SK-N-SH (cell line): ENCODE measurements at regions not wholly inside any gene's neighbourhood (a gene's known extent, or its start where the extent isn't known, plus 50 kb on each side); places are given as distances from the start of the nearest gene placed in this dataset.

Experiments
- CTCF ChIA-PET: fragments of 300-600, 350-600 bp; formaldehyde crosslinking; extraction: SDS; loops from one replicate; lab custom pipeline; 2021; lab: Yijun Ruan, JAX
- POLR2A ChIA-PET: fragments of 350-600 bp; sonication (Branson Sonifier 250); formaldehyde crosslinking; extraction: SDS; loops from one replicate; lab custom pipeline; 2020; ENCODE audit warnings: antibody characterized with exemption, inconsistent platforms; lab: Yijun Ruan, JAX
- DNase-seq: peaks from one replicate; pipeline ENCODE4 v3.0.0; 2012
- H2AFZ ChIP-seq: fragments of 200-600 bp; sonication (generic); 2 replicates; pipeline ENCODE4 v1.8.1; 2016; ENCODE audit warnings: antibody characterized with exemption, mild to moderate bottlenecking, low read depth
- H3F3A ChIP-seq: fragments of 200-600 bp; sonication (generic); replicated peaks from 2 replicates; pipeline ENCODE3; 2016; ENCODE audit warnings: antibody characterized with exemption, mild to moderate bottlenecking; ENCODE audit not compliant: insufficient read depth
- H3K27ac ChIP-seq, 2 experiments: fragments of 200-500 bp in 1 of 2; fragments of 200-600 bp in 1 of 2; sonication (Bioruptor generic) in 1 of 2; sonication (generic), shearing (Covaris generic) in 1 of 2; 2 replicates each; pipeline versions ENCODE4 v1.5.1 to v1.6.1; 2014 to 2016; ENCODE audit warnings: low read depth in 2 of 2, inconsistent platforms in 1 of 2, low read length in 1 of 2, mild to moderate bottlenecking in 1 of 2, mixed read lengths in 1 of 2
- H3K27me3 ChIP-seq: fragments of 200-600 bp; sonication (generic), shearing (Covaris generic); 2 replicates; pipeline ENCODE4 v1.6.1; 2016; ENCODE audit warnings: mixed run types; ENCODE audit not compliant: insufficient read depth
- H3K36me3 ChIP-seq, 2 experiments: fragments of 200-500 bp in 1 of 2; fragments of 200-600 bp in 1 of 2; sonication (Bioruptor generic) in 1 of 2; sonication (generic) in 1 of 2; replicated peaks in 1 of 2; 2 replicates each; pipeline versions ENCODE3 to v1.5.1; 2014 to 2016; ENCODE audit warnings: low read length in 1 of 2, mild to moderate bottlenecking in 1 of 2; ENCODE audit not compliant: insufficient read depth in 2 of 2, control insufficient read depth in 1 of 2
- H3K4me1 ChIP-seq, 2 experiments: fragments of 200-500 bp in 1 of 2; fragments of 200-600 bp in 1 of 2; sonication (Bioruptor generic) in 1 of 2; sonication (generic), shearing (Covaris generic) in 1 of 2; 2 replicates each; pipeline versions ENCODE4 v1.5.1 to v1.6.1; 2014 to 2016; ENCODE audit warnings: low read depth in 1 of 2, low read length in 1 of 2, mixed run types in 1 of 2; ENCODE audit not compliant: insufficient read depth in 2 of 2, control insufficient read depth in 1 of 2
- H3K4me2 ChIP-seq: fragments of 200-600 bp; sonication (generic), shearing (Covaris generic); 2 replicates; pipeline ENCODE4 v1.6.1; 2017; ENCODE audit warnings: mixed run types
- H3K4me3 ChIP-seq, 2 experiments: fragments of 200-500 bp in 1 of 2; fragments of 200-600 bp in 1 of 2; sonication (Bioruptor generic) in 1 of 2; sonication (generic), shearing (Covaris generic) in 1 of 2; 2 replicates each; pipeline versions ENCODE4 v1.5.1 to v1.8.1; 2014 to 2016; ENCODE audit warnings: low read depth in 2 of 2, inconsistent platforms in 1 of 2, low read length in 1 of 2, mild to moderate bottlenecking in 1 of 2, mixed read lengths in 1 of 2, moderate library complexity in 1 of 2
- H3K79me2 ChIP-seq: fragments of 200-600 bp; sonication (generic); 2 replicates; pipeline ENCODE4 v1.8.1; 2017; ENCODE audit warnings: mild to moderate bottlenecking; ENCODE audit not compliant: insufficient read depth
- H3K9ac ChIP-seq: fragments of 200-600 bp; sonication (generic); 2 replicates; pipeline ENCODE4 v1.6.1; 2017; ENCODE audit warnings: mixed run types
- H3K9me2 ChIP-seq: fragments of 200-600 bp; sonication (generic); 2 replicates; pipeline ENCODE4 v1.6.1; 2017; ENCODE audit warnings: mixed run types
- H3K9me3 ChIP-seq: fragments of 200-600 bp; sonication (generic); 2 replicates; pipeline ENCODE4 v1.6.1; 2017; ENCODE audit warnings: mixed run types, mild to moderate bottlenecking, moderate library complexity
- H4K20me1 ChIP-seq: fragments of 200-600 bp; sonication (generic); 2 replicates; pipeline ENCODE4 v1.6.1; 2017; ENCODE audit warnings: mild to moderate bottlenecking, mixed run types; ENCODE audit not compliant: insufficient read depth
- EP300 ChIP-seq, 2 experiments: IDR thresholded peaks; 2 replicates each; pipeline versions ENCODE4 v1.4.0 to v1.6.1; 2012; ENCODE audit warnings: borderline replicate concordance in 1 of 2, low read depth in 1 of 2, low read length in 1 of 2
- FOSL2 ChIP-seq: IDR thresholded peaks from 2 replicates; pipeline ENCODE4 v1.4.0; 2012; ENCODE audit warnings: low read depth, mild to moderate bottlenecking, moderate library complexity, borderline replicate concordance
- FOXJ3 ChIP-seq: sonication (generic); formaldehyde crosslinking; IDR thresholded peaks from 2 replicates; pipeline ENCODE4 v1.5.1; 2020; ENCODE audit warnings: mild to moderate bottlenecking, missing genetic modification reagents
- FOXM1 ChIP-seq: IDR thresholded peaks from 2 replicates; pipeline ENCODE4 v1.4.0; 2012; ENCODE audit warnings: low read depth, mild to moderate bottlenecking
- GABPA ChIP-seq: IDR thresholded peaks from 2 replicates; pipeline ENCODE4 v1.4.0; 2012; ENCODE audit warnings: low read depth, mild to moderate bottlenecking
- IRF3 ChIP-seq: fragments of 150-350 bp; IDR thresholded peaks from 2 replicates; pipeline ENCODE4 v1.6.1; 2016; ENCODE audit warnings: mild to moderate bottlenecking, low read depth, low read length
- MAX ChIP-seq: IDR thresholded peaks from 2 replicates; pipeline ENCODE4 v1.4.0; 2012; ENCODE audit warnings: low read depth
- MEF2A ChIP-seq: IDR thresholded peaks from 2 replicates; pipeline ENCODE4 v1.4.0; 2012; ENCODE audit warnings: low read depth, borderline replicate concordance
- POLR2AphosphoS5 ChIP-seq: IDR thresholded peaks from 2 replicates; pipeline ENCODE4 v1.6.1; 2012; ENCODE audit warnings: low read depth, low read length
- RFX5 ChIP-seq: IDR thresholded peaks from 2 replicates; pipeline ENCODE4 v1.6.1; 2012; ENCODE audit warnings: mild to moderate bottlenecking, improper control_type of control experiment, low read length
- TCF12 ChIP-seq: IDR thresholded peaks from 2 replicates; pipeline ENCODE4 v1.4.0; 2012
- TEAD4 ChIP-seq: IDR thresholded peaks from 2 replicates; pipeline ENCODE4 v1.4.0; 2012; ENCODE audit warnings: mild to moderate bottlenecking, borderline replicate concordance; ENCODE audit not compliant: insufficient read depth
- USF2 ChIP-seq: fragments of 150-350 bp; IDR thresholded peaks from 2 replicates; pipeline ENCODE4 v1.6.1; 2017; ENCODE audit warnings: antibody characterized with exemption, low read length, low read depth, borderline replicate concordance
- YY1 ChIP-seq: IDR thresholded peaks from 2 replicates; pipeline ENCODE4 v1.4.0; 2012; ENCODE audit warnings: low read depth, mild to moderate bottlenecking
- WGBS: methylation state at CpG from one replicate; pipeline ENCODE4 v1.1.6; 2017; ENCODE audit warnings: low lambda C conversion rate; 5-methylcytosine and 5-hydroxymethylcytosine counted together

GRCh38 chr4:126144543-126145237 lies 829.9 kb downstream of the FAT4 start:
- H3K27me3 ChIP-seq = no peaks in the 10 kb centered on the region
- CTCF ChIA-PET = no interaction called here
- H3K36me3 ChIP-seq = no peaks in the 10 kb centered on the region
- no peaks in the 10 kb centered on the region for H3K9me2 ChIP-seq
- H3F3A ChIP-seq = no peaks in the 10 kb centered on the region
- H3K4me2 ChIP-seq = no peak overlapping the region
- no peak overlapping the region for H3K9ac ChIP-seq
- TF ChIP-seq FOSL2 (no peak), EP300 (IDR thresholded peaks at IDR 0.05; ENCODE audit: borderline replicate concordance in 1 of 2, low read depth in 1 of 2, low read length in 1 of 2) (no peak), GABPA (no peak), POLR2AphosphoS5 (no peak), YY1 (no peak), RFX5 (no peak), TEAD4 (no peak), USF2 (no peak)
- TF ChIP-seq, all 33 proteins: peak for 0
- Histone ChIP-seq H3K9me3 (no peaks in the 10 kb centered on the region), H4K20me1 (no peaks in the 10 kb centered on the region), H3K4me1 (0 out of 4 replicates have a peak, but pooled peaks cover 0 to 3% of the 10 kb centered on the region in 2 experiments), H2AFZ (no peak overlapping the region; the same call in 1 of the 2 replicates), H3K79me2 (no peaks in the 10 kb centered on the region), H3K27ac (no peak overlapping the region), H3K4me3 (no peak overlapping the region)
- POLR2A ChIA-PET = no interaction called here
- DNase-seq = no peak
- 100% methylated on average over 1 of the region's 1 CpG for WGBS

- no peak overlapping the region for H3K4me3 ChIP-seq
- H3K36me3 ChIP-seq = no peaks in the 10 kb centered on the region
- no peak overlapping the region for H3K27ac ChIP-seq
- H4K20me1 ChIP-seq = no peaks in the 10 kb centered on the region
- peaks cover 4% of the 10 kb centered on the region; the same call in 1 of the 2 replicates for H3K9me3 ChIP-seq
- no peak for TF ChIP-seq RFX5
- TF ChIP-seq MAX = no peak
- TF ChIP-seq FOXM1 = no peak
- TF ChIP-seq EP300 (IDR thresholded peaks at IDR 0.05; ENCODE audit: borderline replicate concordance in 1 of 2, low read depth in 1 of 2, low read length in 1 of 2) = 0 out of 4 replicates have a peak, but pooled peaks of 1 of the 2 experiments have one; percentile 8
- TF ChIP-seq MEF2A = peak; percentile 40; the same call in 1 of the 2 replicates
- no peak for TF ChIP-seq YY1
- TF ChIP-seq FOXJ3 = no peak
- TF ChIP-seq TEAD4 = peak; percentile 26; the same call in 1 of the 2 replicates
- TF ChIP-seq GABPA = no peak
- no peak for TF ChIP-seq FOSL2
- peak; percentile 69 for TF ChIP-seq TCF12
- no peak for TF ChIP-seq IRF3
- 16% methylated on average over 1 of the region's 1 CpG for WGBS
- H3K9me2 ChIP-seq = no peaks in the 10 kb centered on the region
- POLR2A ChIA-PET = no interaction called here
- no peak overlapping the region for H3K4me2 ChIP-seq
- no peak overlapping the region for H2AFZ ChIP-seq
- CTCF ChIA-PET = no interaction called here
- H3K9ac ChIP-seq = no peak overlapping the region
- no peaks in the 10 kb centered on the region for H3K27me3 ChIP-seq
- no peaks in the 10 kb centered on the region; a peak in 1 of 4 replicates for H3K4me1 ChIP-seq
- H3K79me2 ChIP-seq = no peaks in the 10 kb centered on the region
- DNase-seq = no peak
- H3F3A ChIP-seq = no peaks in the 10 kb centered on the region
Observed at GRCh38 chr4:126168484-126168883, 853.7 kb downstream of the FAT4 start.
